T-helper 1 cell treated with Interleukin-12 subunit alpha and Interleukin-12 subunit beta and Interleukin-4 antibody, amounts not matched to agents 30 μg/mL and 1 μg/mL, for 36 hours (primary cell): ENCODE measurements at regions not wholly inside any gene's neighbourhood (a gene's known extent, or its start where the extent isn't known, plus 50 kb on each side); places are given as distances from the start of the nearest gene placed in this dataset.

Experiments
- H3K27ac Mint-ChIP-seq: one replicate; pipeline ENCODE4 v1.8.0; 2021; ENCODE audit warnings: mild to moderate bottlenecking, mixed read lengths
- H3K27me3 Mint-ChIP-seq: one replicate; pipeline ENCODE4 v1.8.0; 2021; ENCODE audit warnings: low read depth, mixed read lengths
- H3K36me3 Mint-ChIP-seq: one replicate; pipeline ENCODE4 v1.8.0; 2021; ENCODE audit warnings: low read depth, mixed read lengths
- H3K4me1 Mint-ChIP-seq: one replicate; pipeline ENCODE4 v1.8.0; 2021; ENCODE audit warnings: low read depth, mixed read lengths
- H3K4me3 Mint-ChIP-seq: one replicate; pipeline ENCODE4 v1.8.0; 2021; ENCODE audit warnings: mild to moderate bottlenecking, moderate library complexity, mixed read lengths
- H3K9me3 Mint-ChIP-seq: one replicate; pipeline ENCODE4 v1.8.0; 2021; ENCODE audit warnings: mixed read lengths

DNA sequence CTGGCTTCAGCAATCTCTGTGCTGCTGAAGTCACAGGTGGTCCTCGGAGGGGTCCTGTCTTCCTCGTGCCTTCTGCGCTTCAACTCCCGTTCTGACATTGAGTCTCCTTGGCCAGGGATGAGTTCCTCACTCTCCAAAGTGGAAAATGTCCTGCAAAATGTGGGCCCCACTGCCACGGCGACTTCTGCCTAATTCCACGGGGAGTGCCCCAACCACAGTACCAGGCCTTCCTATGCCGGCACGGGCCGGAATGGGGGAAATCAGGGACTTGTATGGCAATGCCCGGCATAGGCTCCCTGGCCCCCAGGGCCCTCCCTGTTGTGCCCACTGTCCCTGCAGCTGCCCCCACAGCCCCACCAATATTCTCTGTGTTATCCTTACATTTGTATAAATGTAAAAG lies 420.5 kb downstream of the TCERG1L start:
- H3K4me3 Mint-ChIP-seq: no peak overlapping the region
- H3K27me3 Mint-ChIP-seq: no peaks in the 10 kb centered on the region
- no peaks in the 10 kb centered on the region for H3K4me1 Mint-ChIP-seq
- no peak overlapping the region for H3K27ac Mint-ChIP-seq
- H3K9me3 Mint-ChIP-seq: no peaks in the 10 kb centered on the region
- H3K36me3 Mint-ChIP-seq: no peaks in the 10 kb centered on the region

DNA sequence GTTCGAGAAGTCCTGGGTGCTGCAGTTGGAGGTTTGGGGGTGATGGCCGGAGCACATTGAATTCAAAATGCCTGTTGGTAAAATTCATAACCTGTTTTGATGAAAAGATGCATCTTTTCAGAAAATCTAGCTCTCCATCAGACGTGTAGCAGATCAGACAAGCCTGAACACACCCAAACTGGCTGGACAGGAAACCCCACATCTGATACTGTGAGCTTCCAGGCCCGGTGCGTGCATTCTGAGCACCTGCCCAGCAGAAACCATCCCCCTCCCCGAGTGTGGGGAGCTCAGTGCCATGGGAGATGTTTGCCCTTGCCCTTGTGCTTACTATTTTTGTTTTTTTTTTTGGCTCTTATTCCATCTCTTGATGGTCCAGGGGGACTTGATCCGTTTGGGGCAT lies 417.1 kb downstream of the TCERG1L start:
- Mint-ChIP-seq H3K4me3 (no peak overlapping the region), H3K27me3 (no peaks in the 10 kb centered on the region), H3K27ac (no peak overlapping the region), H3K9me3 (no peaks in the 10 kb centered on the region), H3K36me3 (no peaks in the 10 kb centered on the region), H3K4me1 (no peaks in the 10 kb centered on the region)

DNA sequence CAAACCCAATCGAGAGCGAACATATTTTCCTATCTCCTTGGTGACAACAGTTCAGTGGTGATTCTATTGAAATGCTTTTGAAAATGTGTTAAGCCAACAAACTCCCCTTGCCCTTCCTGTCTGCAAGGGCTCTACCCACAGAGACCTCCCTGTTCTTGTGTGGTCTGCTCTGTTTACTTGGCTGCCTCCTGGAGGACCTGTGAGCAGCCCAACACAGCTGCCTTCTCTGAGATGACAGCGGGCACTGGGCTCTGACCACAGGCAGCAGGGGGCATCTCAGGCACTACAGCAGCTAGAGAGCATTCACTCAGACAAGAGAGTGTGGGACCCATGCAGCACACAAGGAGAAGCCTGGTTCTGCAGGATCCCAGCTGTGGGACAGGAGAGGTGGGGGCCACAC lies 416.4 kb downstream of the TCERG1L start:
- Mint-ChIP-seq H3K4me3 (no peak overlapping the region), H3K36me3 (no peaks in the 10 kb centered on the region), H3K27me3 (no peaks in the 10 kb centered on the region), H3K9me3 (no peaks in the 10 kb centered on the region), H3K27ac (no peak overlapping the region), H3K4me1 (no peaks in the 10 kb centered on the region)

DNA sequence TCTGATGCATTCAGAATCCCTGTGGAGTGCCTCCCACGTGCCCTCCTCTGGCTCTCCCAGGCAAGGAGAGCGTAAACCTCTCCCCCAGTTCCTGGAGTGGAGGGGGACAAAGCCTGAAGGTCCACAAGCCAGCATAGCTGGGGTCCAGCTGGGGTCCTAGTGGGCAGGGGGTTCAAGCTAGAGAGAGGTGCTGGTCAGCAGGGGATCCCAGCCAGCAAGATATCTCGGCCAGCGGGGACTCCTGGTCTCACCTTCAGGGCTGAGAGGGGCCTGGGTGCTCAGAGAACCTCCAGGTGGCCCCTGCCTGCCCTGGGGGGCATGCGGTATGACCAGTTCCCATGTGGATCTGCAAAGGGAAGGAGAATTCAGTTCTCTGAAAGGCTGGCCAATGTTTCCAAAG lies 413.7 kb downstream of the TCERG1L start:
- Mint-ChIP-seq H3K27me3 (no peaks in the 10 kb centered on the region), H3K9me3 (no peaks in the 10 kb centered on the region), H3K4me1 (no peaks in the 10 kb centered on the region), H3K36me3 (no peaks in the 10 kb centered on the region), H3K27ac (no peak overlapping the region), H3K4me3 (no peak overlapping the region)

DNA sequence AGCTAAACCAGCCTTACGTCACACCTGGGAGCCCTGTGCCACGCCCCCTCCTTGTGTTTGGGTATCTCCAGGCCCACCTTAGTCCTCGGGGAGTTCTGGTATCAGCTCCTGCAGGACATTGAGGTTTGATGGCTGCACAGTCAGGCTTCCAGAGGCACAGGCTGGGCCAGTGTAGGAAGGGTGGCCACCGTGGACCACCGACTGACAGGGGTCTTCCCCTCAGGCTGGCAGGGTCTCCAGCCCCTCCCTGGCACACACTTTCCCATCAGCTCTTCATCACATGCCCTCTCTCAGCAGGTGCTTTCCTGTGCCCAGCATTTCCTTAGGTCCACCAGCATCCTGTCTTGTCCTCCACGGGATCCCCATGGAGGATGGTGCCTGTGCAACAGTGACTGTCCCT lies 413.1 kb downstream of the TCERG1L start:
- Mint-ChIP-seq H3K4me3 (no peak overlapping the region), H3K4me1 (no peaks in the 10 kb centered on the region), H3K27ac (no peak overlapping the region)

DNA sequence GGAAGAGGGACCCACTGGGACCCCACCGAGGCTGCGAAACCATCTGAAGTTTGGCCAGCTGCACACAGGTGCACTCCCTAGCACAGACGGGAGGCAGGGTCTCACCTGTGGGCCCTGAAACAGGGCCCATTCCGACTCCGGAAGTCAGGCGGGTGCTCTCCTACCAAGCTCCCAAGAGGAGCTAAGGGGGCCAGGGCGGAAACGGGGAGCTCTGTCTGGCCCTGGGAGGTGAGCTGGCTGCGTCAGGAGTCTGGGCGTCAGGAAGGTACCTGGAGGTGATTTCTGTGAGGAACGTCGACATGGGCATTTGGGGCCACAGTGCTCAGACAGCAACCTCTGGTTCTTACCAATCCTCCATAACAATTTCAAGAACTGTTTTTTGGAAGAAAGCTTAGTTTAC lies 411.7 kb downstream of the TCERG1L start:
- no peak overlapping the region for H3K27ac Mint-ChIP-seq
- H3K9me3 Mint-ChIP-seq: no peaks in the 10 kb centered on the region
- no peaks in the 10 kb centered on the region for H3K27me3 Mint-ChIP-seq
- no peak overlapping the region for H3K4me3 Mint-ChIP-seq
- no peaks in the 10 kb centered on the region for H3K36me3 Mint-ChIP-seq
- no peaks in the 10 kb centered on the region for H3K4me1 Mint-ChIP-seq

More for the DNA sequence above, 413.1 kb downstream of the TCERG1L start:
- H3K27me3 Mint-ChIP-seq: no peaks in the 10 kb centered on the region
- no peaks in the 10 kb centered on the region for H3K36me3 Mint-ChIP-seq
- no peaks in the 10 kb centered on the region for H3K9me3 Mint-ChIP-seq

DNA sequence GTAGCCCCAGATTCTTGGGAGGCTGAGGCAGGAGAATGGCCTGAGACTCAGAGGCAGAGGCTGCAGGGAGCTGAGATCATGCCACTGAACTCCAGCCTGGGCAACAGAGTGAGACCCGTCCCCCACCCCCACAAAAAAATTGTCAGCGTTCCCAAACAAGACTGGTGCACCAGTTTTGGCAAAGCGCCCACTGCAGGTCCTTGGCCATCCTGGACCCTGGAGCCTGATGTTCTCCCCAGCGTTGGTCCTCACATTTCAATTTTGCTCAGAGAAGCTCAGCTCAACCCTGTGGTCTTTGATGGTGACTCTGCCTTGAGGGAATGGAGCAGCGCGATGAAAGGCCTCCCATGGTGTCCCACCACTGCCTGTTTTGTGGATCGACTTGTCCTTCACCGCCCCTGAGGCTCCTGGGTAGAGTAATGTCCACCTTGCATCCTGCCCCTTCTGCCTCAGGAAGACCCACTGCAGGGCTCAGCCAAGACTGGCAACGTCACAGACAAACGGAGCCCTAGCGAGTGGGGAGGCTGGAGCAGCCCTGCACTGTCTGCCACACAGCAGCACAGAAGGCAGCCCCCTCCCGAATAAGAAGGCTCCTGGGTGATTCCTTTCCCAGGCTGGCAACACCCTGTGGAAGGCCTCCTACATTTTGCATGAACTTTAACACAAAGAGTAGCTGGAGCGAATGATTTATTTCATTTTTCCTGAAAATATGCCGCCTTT lies 410.9 kb downstream of the TCERG1L start:
- Mint-ChIP-seq H3K27ac (no peak overlapping the region), H3K4me3 (no peak overlapping the region), H3K4me1 (no peaks in the 10 kb centered on the region), H3K27me3 (no peaks in the 10 kb centered on the region), H3K9me3 (no peaks in the 10 kb centered on the region), H3K36me3 (no peaks in the 10 kb centered on the region)

DNA sequence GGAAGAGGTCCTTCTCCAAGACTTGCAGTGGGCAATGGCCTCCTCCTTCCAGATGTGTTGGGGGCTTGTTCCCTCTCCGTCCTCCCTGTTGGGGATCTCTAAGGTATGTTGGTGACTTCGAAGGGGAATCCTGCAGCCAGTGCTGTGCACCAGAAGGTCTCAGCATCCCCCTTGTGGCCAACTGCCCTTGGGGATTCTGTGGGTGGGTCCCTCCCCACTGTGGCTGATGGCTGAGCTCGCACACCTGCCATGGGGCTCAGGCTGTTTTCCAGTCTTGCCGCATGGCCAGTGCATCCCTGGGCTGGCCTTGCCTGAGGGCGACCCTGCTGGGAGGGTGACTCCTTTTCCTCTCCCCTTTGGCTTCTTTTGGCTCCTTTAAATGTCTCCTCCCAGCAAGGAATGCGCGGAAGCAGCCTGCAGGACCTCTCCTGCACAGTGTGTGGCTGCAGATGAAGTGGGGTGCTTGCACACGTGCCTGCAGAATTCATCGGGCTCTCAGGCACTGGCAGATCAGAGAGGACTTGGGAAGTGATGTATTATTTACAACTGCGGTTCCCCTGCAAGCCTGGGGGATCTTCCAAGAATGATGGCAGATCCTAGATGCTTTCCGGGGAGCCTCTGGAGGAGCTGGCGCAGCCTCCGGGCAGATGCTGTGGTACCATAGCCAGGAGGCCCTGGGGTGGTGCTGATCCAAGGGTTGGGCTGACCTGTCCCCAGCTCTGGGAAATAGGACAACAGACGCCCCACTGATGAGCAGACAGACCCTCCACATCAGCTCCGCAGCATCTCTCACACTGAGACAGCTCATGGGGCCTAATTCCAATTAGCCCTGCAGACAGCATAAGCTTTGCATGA lies 410.0 kb downstream of the TCERG1L start:
- Mint-ChIP-seq H3K27me3 (no peaks in the 10 kb centered on the region), H3K4me1 (no peaks in the 10 kb centered on the region), H3K27ac (no peak overlapping the region), H3K36me3 (no peaks in the 10 kb centered on the region), H3K9me3 (no peaks in the 10 kb centered on the region), H3K4me3 (no peak overlapping the region)

DNA sequence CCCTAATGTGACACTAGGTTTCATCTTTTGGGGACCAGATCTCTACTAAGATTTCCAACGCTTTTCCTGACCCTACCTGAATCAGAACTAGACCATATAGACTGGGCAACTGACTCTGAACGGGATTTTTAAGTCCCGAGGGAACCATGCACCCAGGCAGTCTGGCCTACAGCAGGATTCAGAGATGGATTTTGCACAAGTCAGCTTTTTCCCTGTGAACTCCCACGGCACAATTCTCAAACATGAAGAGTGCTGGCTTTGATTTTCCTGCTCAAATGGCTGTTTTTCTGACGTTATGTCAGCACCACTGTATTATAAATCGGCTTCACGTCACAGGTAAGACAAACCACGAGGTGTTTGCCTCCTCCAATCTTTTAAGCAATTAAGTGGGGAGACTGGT lies 409.1 kb downstream of the TCERG1L start:
- H3K9me3 Mint-ChIP-seq: no peaks in the 10 kb centered on the region
- H3K36me3 Mint-ChIP-seq: no peaks in the 10 kb centered on the region
- no peaks in the 10 kb centered on the region for H3K4me1 Mint-ChIP-seq
- H3K27ac Mint-ChIP-seq: no peak overlapping the region
- H3K27me3 Mint-ChIP-seq: no peaks in the 10 kb centered on the region
- no peak overlapping the region for H3K4me3 Mint-ChIP-seq

DNA sequence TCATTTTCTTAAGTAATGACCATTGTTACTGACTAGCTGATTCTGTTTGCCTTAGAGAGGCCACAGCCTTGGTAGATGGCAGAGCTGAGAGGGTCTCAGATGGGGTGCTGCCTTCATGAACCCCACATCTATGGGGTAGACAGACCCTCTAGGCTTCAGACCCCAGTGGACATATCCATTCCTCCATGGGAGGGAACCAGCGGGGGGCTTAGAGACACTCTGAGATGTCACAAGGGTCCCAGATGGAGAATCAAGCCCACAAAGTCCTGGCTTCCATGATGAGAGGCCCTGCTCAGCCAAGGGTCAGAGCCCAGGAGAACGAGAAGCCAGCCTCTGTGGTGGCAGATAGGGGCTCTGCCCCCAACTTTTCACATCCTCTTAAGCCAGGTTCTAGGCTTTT lies 408.6 kb downstream of the TCERG1L start:
- Mint-ChIP-seq H3K27me3 (no peaks in the 10 kb centered on the region), H3K4me1 (no peaks in the 10 kb centered on the region), H3K4me3 (no peak overlapping the region), H3K36me3 (no peaks in the 10 kb centered on the region), H3K27ac (no peak overlapping the region), H3K9me3 (no peaks in the 10 kb centered on the region)

DNA sequence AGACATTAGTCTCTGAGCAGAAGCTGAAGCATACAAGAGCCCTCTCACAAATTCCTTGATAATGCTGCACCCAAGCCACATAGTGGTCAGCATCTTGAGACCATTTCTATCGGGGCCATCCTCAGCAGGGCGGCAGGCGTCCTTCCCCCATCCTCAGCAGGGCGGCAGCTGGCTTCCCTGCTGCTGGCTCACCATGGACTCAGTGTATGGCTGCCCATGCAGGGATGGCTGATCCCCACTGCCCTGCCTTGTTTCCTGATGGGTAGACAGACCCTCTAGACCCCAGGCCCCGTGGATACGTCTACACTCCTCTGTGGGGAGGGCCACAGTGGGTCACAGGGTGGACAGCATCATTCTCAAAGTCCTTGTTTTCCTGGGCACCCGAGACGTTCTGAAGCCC lies 406.8 kb downstream of the TCERG1L start:
- no peaks in the 10 kb centered on the region for H3K36me3 Mint-ChIP-seq
- H3K4me1 Mint-ChIP-seq: no peaks in the 10 kb centered on the region
- H3K9me3 Mint-ChIP-seq: no peaks in the 10 kb centered on the region
- no peak overlapping the region for H3K4me3 Mint-ChIP-seq
- no peak overlapping the region for H3K27ac Mint-ChIP-seq
- H3K27me3 Mint-ChIP-seq: no peaks in the 10 kb centered on the region

DNA sequence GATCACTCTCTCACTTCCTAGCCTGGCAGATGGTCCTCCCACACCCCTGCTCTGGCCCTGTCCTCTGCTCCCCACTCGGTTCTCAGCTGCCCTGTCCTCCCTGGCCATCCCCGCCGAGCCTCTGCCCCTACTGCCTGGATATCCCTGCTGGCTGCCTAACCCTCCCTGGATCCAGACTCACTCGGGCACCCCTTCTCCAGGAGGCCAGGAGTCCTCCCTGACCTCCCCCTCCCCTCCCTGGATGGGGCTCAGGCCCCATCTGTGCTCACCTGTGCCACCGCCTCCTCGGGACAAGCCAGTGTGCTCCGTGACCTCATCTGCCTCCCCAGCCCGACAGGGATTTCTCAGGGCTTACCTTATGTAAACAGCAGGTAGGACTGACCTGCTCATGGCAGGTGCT lies 406.1 kb downstream of the TCERG1L start:
- no peak overlapping the region for H3K4me3 Mint-ChIP-seq
- no peaks in the 10 kb centered on the region for H3K4me1 Mint-ChIP-seq
- H3K27me3 Mint-ChIP-seq: no peaks in the 10 kb centered on the region
- H3K27ac Mint-ChIP-seq: no peak overlapping the region
- H3K9me3 Mint-ChIP-seq: no peaks in the 10 kb centered on the region
- no peaks in the 10 kb centered on the region for H3K36me3 Mint-ChIP-seq

DNA sequence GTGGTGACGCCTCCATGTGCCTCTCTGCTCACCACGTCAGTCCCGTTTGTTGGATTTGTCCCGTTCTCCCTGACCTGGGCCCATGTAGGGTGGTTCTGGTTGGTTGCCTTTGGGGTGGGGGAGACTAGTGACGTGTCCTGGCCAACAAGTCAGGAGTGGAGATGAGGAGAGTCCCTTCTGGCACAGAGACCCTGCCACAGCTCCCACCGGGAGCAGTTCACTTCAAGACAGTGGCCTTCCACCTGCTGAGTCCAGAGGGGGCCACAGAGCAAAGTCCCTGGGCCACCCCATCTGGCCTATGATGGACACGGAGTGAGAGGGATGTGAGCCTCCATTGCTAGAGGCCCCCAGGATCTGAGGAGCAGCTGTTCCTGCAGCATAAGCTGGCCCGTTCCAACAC lies 405.6 kb downstream of the TCERG1L start:
- Mint-ChIP-seq H3K9me3 (no peaks in the 10 kb centered on the region), H3K27ac (no peak overlapping the region), H3K27me3 (no peaks in the 10 kb centered on the region), H3K4me3 (no peak overlapping the region), H3K36me3 (no peaks in the 10 kb centered on the region), H3K4me1 (no peaks in the 10 kb centered on the region)

DNA sequence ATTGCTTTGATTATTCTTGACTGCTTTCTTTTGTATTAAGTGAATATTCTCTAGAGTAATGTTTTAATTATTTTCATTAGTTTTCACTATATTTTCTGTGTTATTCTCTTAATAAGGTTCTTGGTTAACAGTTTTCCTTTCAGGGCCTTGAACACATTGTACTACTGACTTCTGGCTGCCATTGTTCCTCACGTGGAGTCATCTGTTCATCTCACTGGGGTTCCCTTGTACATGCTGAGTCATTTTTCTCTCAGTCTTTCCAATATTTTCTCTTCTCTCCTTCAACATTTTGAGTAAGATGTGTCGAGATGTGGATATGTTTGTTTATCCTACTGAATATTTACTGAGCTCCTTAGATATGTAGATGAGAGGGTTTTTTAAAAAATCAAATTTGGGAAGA lies 400.7 kb downstream of the TCERG1L start:
- no peaks in the 10 kb centered on the region for H3K36me3 Mint-ChIP-seq
- no peak overlapping the region for H3K27ac Mint-ChIP-seq
- H3K4me3 Mint-ChIP-seq: no peak overlapping the region
- peaks cover 19% of the 10 kb centered on the region for H3K9me3 Mint-ChIP-seq
- H3K4me1 Mint-ChIP-seq: no peaks in the 10 kb centered on the region
- H3K27me3 Mint-ChIP-seq: no peaks in the 10 kb centered on the region

DNA sequence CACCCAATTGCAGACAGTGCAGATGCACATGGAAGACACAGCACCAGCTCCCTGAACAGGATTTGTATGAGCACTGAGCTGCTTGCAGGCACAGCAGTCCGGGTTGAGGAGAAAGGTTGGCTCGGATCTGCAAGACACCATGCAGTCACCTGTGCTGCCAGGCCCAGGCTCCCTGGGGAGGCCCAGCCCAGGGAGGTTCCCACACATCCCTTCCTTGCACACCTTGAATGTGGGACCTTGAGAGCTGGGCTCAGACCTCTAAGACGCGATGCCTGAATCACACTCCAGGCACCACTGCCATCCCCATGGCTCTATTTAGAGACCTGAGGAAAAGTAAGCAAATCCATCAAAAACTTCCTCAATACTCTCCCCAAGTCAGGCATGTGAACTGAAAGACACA lies 397.7 kb downstream of the TCERG1L start:
- Mint-ChIP-seq H3K9me3 (peaks cover 19% of the 10 kb centered on the region), H3K36me3 (no peaks in the 10 kb centered on the region)

More for the DNA sequence above, 397.7 kb downstream of the TCERG1L start:
- Mint-ChIP-seq H3K4me3 (no peak overlapping the region), H3K27me3 (no peaks in the 10 kb centered on the region), H3K4me1 (no peaks in the 10 kb centered on the region), H3K27ac (no peak overlapping the region)
